Keratinocyte (primary cell): ENCODE measurements at regions not wholly inside any gene's neighbourhood (a gene's known extent, or its start where the extent isn't known, plus 50 kb on each side); places are given as distances from the start of the nearest gene placed in this dataset.

Source experiments
- DNase-seq: peaks from one replicate; pipeline ENCODE4 v3.0.0-alpha.2; 2011; ENCODE audit warnings: low read depth, missing footprints, low spot score
- FAIRE-seq: peaks from 2 replicates; lab custom pipeline; 2011; peaks lifted over from hg19 to GRCh38; lab: Jason Lieb, UNC
- H2AFZ ChIP-seq: 2 replicates; pipeline ENCODE4 v1.6.0; 2012; ENCODE audit warnings: low read length, control low read depth, inconsistent platforms; ENCODE audit not compliant: control insufficient read depth
- H3K27ac ChIP-seq: 2 replicates; pipeline ENCODE4 v1.5.1; 2011; ENCODE audit warnings: low read length; ENCODE audit not compliant: control insufficient read depth, insufficient read depth
- H3K27me3 ChIP-seq: 3 replicates; pipeline ENCODE4 v1.6.0; 2011; ENCODE audit warnings: low read length; ENCODE audit not compliant: control insufficient read depth, insufficient read depth; ENCODE audit errors: extremely low read depth
- H3K36me3 ChIP-seq, 2 experiments: 2 replicates in 1 of 2; 3 replicates in 1 of 2; pipeline ENCODE4 v1.5.1; 2011; ENCODE audit warnings: low read length in 2 of 2, mild to moderate bottlenecking in 1 of 2; ENCODE audit not compliant: control insufficient read depth in 2 of 2, insufficient read depth in 2 of 2; ENCODE audit errors: extremely low read depth in 1 of 2
- H3K4me1 ChIP-seq: 3 replicates; pipeline ENCODE4 v1.5.1; 2011; ENCODE audit warnings: low read length; ENCODE audit not compliant: control insufficient read depth, insufficient read depth; ENCODE audit errors: extremely low read depth
- H3K4me2 ChIP-seq: 3 replicates; pipeline ENCODE4 v1.6.0; 2011; ENCODE audit warnings: low read depth, low read length; ENCODE audit not compliant: control insufficient read depth, insufficient read depth; ENCODE audit errors: extremely low read depth
- H3K4me3 ChIP-seq, 3 experiments: fragments of 200-600 bp in 1 of 3; sonication (generic) in 1 of 3; 2 replicates in 2 of 3; 3 replicates in 1 of 3; pipeline ENCODE4 v1.5.1; 2011 to 2016; ENCODE audit warnings: low read length in 3 of 3, mild to moderate bottlenecking in 3 of 3, control low read depth in 2 of 3, inconsistent platforms in 1 of 3, low read depth in 1 of 3, mixed read lengths in 1 of 3, mixed run types in 1 of 3, moderate library complexity in 1 of 3; ENCODE audit not compliant: control insufficient read depth in 2 of 3, insufficient read depth in 2 of 3; ENCODE audit errors: extremely low read depth in 1 of 3
- H3K79me2 ChIP-seq: 2 replicates; pipeline ENCODE4 v1.6.0; 2012; ENCODE audit warnings: low read length; ENCODE audit not compliant: control insufficient read depth, insufficient read depth
- H3K9ac ChIP-seq: 3 replicates; pipeline ENCODE4 v1.6.0; 2011; ENCODE audit warnings: low read length; ENCODE audit not compliant: control insufficient read depth, insufficient read depth; ENCODE audit errors: extremely low read depth
- H3K9me1 ChIP-seq: 3 replicates; pipeline ENCODE4 v1.6.0; 2011; ENCODE audit warnings: low read length; ENCODE audit not compliant: control insufficient read depth, insufficient read depth; ENCODE audit errors: extremely low read depth
- H3K9me3 ChIP-seq: 2 replicates; pipeline ENCODE4 v1.5.1; 2012; ENCODE audit warnings: low read depth, low read length; ENCODE audit not compliant: control insufficient read depth
- H4K20me1 ChIP-seq: 3 replicates; pipeline ENCODE4 v1.6.0; 2011; ENCODE audit warnings: low read length; ENCODE audit not compliant: control insufficient read depth, insufficient read depth; ENCODE audit errors: extremely low read depth
- EZH2 ChIP-seq: IDR thresholded peaks from one replicate; pipeline ENCODE4 v1.6.1; 2012; ENCODE audit warnings: inconsistent platforms, mild to moderate bottlenecking, low read length, moderate library complexity
- dilution Hi-C: fragments of 300-500 bp; cut with MboI; formaldehyde crosslinking; loops from one replicate; pipeline ENCODE4 v1.7.0; 2020; ENCODE audit warnings: low sequenced_read_pairs; ENCODE audit not compliant: extremely low pct_ligation_motif_present
- TF ChIP-seq, protein P1 (sequence below), 3 experiments: IDR thresholded peaks in 1 of 3; conservative IDR thresholded peaks in 1 of 3; optimal IDR thresholded peaks in 1 of 3; 2 replicates in 2 of 3; 3 replicates in 1 of 3; pipeline versions ENCODE3 to v1.5.1; 2011; ENCODE audit warnings: low read length in 3 of 3, mild to moderate bottlenecking in 3 of 3, moderate library complexity in 2 of 3, control low read depth in 1 of 3, inconsistent platforms in 1 of 3; ENCODE audit not compliant: insufficient read depth in 2 of 3; ENCODE audit errors: extremely low read depth in 1 of 3

DNA sequence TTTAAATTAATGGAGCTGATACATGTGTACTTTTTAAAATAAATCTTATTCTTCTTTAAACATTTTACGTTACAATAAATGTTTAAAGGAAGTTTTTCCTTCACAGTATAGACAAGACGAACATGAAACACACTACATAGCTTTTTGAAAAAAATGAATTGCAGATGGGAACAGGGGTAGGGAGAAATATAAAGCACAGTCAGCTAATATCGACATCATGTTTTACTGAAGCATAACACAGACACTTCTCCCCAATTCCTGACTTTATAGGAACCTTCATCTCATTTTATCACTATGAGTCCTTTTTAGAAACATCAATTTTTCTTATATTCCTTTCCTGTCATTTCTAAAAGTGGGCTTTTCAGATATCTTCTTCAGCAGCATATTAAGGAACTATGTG lies 153.5 kb downstream of the MACC1 start:
- H3K4me2 ChIP-seq = no peak overlapping the region
- H3K4me3 ChIP-seq = no peak overlapping the region
- no peaks in the 10 kb centered on the region for H3K79me2 ChIP-seq
- dilution Hi-C loops = no loop called here
- H4K20me1 ChIP-seq = no peaks in the 10 kb centered on the region
- no peak for DNase-seq
- no peaks in the 10 kb centered on the region for H3K4me1 ChIP-seq
- no peak overlapping the region for H3K9ac ChIP-seq
- FAIRE-seq = no peak
- H3K27ac ChIP-seq = no peak overlapping the region
- TF ChIP-seq, protein P1, sequence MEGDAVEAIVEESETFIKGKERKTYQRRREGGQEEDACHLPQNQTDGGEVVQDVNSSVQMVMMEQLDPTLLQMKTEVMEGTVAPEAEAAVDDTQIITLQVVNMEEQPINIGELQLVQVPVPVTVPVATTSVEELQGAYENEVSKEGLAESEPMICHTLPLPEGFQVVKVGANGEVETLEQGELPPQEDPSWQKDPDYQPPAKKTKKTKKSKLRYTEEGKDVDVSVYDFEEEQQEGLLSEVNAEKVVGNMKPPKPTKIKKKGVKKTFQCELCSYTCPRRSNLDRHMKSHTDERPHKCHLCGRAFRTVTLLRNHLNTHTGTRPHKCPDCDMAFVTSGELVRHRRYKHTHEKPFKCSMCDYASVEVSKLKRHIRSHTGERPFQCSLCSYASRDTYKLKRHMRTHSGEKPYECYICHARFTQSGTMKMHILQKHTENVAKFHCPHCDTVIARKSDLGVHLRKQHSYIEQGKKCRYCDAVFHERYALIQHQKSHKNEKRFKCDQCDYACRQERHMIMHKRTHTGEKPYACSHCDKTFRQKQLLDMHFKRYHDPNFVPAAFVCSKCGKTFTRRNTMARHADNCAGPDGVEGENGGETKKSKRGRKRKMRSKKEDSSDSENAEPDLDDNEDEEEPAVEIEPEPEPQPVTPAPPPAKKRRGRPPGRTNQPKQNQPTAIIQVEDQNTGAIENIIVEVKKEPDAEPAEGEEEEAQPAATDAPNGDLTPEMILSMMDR (optimal IDR thresholded peaks at IDR 0.05 in 1 of 3, IDR thresholded peaks at IDR 0.05 in 1 of 3, conservative IDR thresholded peaks at IDR 0.05 in 1 of 3; ENCODE audit: extremely low read depth in 1 of 3, insufficient read depth in 2 of 3, low read length in 3 of 3) = no peak
- no peak for TF ChIP-seq EZH2
- no peaks in the 10 kb centered on the region for H3K36me3 ChIP-seq
- no peaks in the 10 kb centered on the region for H3K27me3 ChIP-seq
- no peaks in the 10 kb centered on the region for H3K9me1 ChIP-seq
- no peaks in the 10 kb centered on the region for H3K9me3 ChIP-seq
- H2AFZ ChIP-seq = no peak overlapping the region

DNA sequence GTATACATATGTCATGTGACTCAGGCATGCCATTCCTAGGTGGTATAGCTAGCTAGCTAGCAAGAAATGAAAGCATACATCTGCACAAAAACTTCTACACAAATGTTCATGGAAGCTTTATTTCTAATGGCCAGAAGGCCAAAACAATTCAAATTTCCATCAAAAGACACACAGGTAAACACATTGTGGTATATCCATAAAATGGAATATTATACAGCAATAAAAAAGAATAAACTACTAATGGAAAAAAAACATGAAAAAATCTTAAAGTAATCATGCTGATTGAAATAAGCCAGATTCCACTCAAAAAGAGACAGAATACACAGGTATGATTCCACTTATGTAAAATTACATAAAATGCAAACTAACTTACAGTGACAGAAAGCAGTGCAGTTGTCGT lies 154.3 kb downstream of the MACC1 start:
- no peak overlapping the region for H3K4me3 ChIP-seq
- no peaks in the 10 kb centered on the region for H3K36me3 ChIP-seq
- no peak for DNase-seq
- no peaks in the 10 kb centered on the region for H3K9me1 ChIP-seq
- no peaks in the 10 kb centered on the region for H3K27me3 ChIP-seq
- H3K4me2 ChIP-seq = no peak overlapping the region
- H4K20me1 ChIP-seq = no peaks in the 10 kb centered on the region
- H3K9me3 ChIP-seq = no peaks in the 10 kb centered on the region
- TF ChIP-seq, protein P1 (optimal IDR thresholded peaks at IDR 0.05 in 1 of 3, IDR thresholded peaks at IDR 0.05 in 1 of 3, conservative IDR thresholded peaks at IDR 0.05 in 1 of 3; ENCODE audit: extremely low read depth in 1 of 3, insufficient read depth in 2 of 3, low read length in 3 of 3) = no peak
- TF ChIP-seq EZH2 = no peak
- no peaks in the 10 kb centered on the region for H3K4me1 ChIP-seq
- dilution Hi-C loops = no loop called here
- FAIRE-seq = no peak
- no peak overlapping the region for H3K9ac ChIP-seq
- no peak overlapping the region for H2AFZ ChIP-seq
- H3K27ac ChIP-seq = no peak overlapping the region
- no peaks in the 10 kb centered on the region for H3K79me2 ChIP-seq
